ENCODE measurements at regions not wholly inside any gene's neighbourhood (a gene's known extent, or its start where the extent isn't known, plus 50 kb on each side); places are given as distances from the start of the nearest gene placed in this dataset.
A peak's percentile ranks its signal among the peaks of the same experiment; 100 is the strongest.

DNA sequence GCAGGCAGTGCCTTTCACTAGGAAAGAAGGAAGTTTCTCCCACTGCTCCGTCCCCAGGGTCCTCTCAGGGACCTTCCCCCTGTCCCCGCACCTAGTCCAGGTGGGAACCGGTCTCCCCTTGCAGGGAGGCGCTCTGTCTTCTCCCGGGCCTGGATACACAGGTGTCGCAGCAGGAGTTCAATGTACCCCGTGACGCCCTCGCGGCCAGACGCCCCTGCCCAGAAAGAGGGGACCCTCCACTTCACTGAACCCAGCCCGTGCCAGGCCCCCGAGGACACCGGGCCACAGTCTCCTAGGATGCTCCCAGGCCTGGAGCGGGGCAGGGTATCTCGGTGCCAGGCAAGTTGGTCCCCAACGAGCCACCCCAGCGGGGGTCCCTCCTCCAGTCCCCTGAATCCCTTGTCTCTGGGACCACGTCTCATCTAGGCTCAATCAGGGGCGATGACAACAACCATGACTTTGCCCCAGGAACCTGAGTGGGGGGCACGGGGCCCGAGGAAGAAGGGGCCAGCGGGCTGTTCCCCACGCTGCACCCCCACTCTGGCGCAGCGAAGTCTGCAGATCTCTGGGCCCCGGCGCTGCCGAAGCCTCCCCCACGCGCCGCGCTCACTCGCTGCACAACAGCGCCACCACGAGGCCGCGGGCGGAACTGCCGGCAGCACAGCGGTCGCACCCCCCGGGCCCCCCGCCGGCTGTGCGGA lies 103.0 kb downstream of the EDN3 start:
- peak; percentile 45 to 52 for DNase-seq (ENCODE audit: low read depth in 2 of 2, low spot score in 1 of 2)

DNA sequence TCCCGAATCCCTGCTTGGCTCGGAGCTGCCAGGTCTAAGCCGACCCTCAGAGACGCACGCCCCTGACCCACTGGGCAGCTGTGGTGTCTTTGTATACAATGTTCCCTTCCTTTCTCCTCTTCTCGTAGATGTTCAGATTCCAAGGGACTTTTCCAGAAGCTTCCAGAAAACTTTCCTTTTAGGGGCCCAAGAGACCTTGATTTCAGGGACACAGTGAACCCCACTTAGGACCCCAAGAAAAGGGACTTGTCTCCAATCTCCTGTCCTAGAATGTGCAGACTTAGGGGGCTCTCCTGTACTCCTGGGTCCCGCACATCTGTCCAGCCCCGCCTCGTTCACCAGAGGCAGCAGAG lies 103.5 kb downstream of the EDN3 start:
- DNase-seq (ENCODE audit: low read depth in 2 of 2, low spot score in 1 of 2) = no peak

DNA sequence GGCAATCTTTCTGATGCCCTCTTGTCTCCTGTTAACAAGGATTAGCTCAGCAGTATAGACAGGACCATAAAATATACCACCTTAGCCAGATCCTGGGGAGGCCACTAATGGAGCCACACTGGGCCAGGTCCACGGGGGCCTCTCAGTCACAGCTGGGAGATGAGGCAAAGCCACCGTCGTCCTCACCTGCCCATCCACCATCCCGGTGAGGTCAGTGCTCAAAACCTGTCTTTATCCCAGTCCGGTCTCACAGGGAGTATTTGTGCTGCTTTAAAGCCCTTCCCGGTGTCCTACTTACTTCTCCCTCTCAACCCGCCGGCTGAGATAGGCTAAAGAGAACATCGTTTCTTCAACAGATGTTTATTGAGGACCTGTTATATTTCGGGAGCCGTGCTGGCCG lies 104.3 kb downstream of the EDN3 start:
- no peak for DNase-seq (ENCODE audit: low read depth in 2 of 2, low spot score in 1 of 2)

GRCh38 chr20:59405226-59406200 lies 105.1 kb downstream of the EDN3 start:
- no peak for DNase-seq (ENCODE audit: low read depth in 2 of 2, low spot score in 1 of 2)

GRCh38 chr20:59406446-59406845 lies 106.0 kb downstream of the EDN3 start:
- no peak for DNase-seq (ENCODE audit: low read depth in 2 of 2, low spot score in 1 of 2)

- DNase-seq (ENCODE audit: low read depth in 2 of 2, low spot score in 1 of 2) = no peak
These were observed 110.8 kb downstream of the EDN3 start for GRCh38 chr20:59411170-59411569.

DNA sequence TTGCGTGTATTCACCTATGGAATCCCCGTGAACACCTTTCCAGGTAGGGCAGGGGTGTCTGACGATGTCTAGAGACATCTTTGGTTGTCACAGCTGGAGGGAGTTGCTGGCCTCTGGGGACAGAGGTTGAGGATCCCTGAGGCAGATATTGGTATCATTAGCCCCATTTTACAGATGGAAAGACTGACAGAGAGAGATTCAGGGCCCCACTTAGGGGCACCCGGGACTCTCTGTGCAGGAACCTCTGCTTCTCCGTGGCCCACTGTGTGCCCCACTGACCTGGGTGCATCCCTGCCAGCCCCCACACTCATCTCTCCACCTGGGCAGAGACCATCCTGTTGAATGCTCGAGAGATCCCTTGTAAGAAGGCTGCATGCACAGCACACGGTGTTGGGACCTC lies 111.2 kb downstream of the EDN3 start:
- no peak for DNase-seq (ENCODE audit: low read depth in 2 of 2, low spot score in 1 of 2)

- DNase-seq (ENCODE audit: low read depth in 2 of 2, low spot score in 1 of 2) = no peak
These were observed 111.8 kb downstream of the EDN3 start for GRCh38 chr20:59412181-59412580.

DNA sequence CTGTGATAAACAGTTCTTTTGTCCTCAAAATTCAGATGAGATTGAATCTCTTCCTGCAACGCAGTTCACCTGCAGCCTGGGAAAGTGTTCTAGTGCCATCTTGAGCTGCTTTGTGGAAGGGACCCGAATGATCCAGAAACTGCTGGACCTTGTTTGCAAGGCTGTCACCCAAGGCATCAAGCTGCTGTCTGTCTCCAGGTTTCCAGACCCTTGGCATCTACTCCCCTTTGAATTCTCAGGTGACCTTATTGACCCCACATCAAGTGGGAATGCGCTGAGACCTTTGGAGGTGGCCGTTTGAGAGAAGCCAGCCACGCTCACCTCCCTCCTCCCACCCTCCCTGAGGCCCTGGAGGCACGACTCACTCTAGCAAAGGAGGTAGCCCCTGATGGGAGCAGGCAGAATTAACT lies 112.5 kb downstream of the EDN3 start:
- no peak for DNase-seq (ENCODE audit: low read depth in 2 of 2, low spot score in 1 of 2)

GRCh38 chr20:59413326-59413865 lies 113.0 kb downstream of the EDN3 start:
- no peak for DNase-seq (ENCODE audit: low read depth in 2 of 2, low spot score in 1 of 2)

GRCh38 chr20:59414936-59415623 lies 114.7 kb downstream of the EDN3 start:
- DNase-seq (ENCODE audit: low read depth in 2 of 2, low spot score in 1 of 2) = no peak

DNA sequence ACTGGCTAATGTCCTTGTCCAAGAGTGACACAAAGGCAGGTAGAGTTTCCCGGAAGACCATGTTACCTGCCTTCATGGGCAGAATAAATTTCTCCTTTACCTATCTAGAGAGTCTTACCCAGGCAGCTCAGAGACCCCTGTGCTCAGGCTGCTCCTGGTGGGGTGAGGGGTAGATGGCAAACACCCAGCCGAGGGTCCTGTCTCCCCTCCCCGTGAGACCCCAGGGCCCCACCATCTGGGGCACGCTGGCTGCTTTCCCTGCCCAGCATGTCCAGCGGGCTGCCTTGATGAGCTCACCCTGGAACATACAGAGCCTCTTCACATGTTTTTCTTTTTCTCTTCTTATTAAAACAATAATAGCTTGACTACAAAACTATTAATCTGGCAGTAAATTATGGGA lies 116.5 kb downstream of the EDN3 start:
- DNase-seq (ENCODE audit: low read depth in 2 of 2, low spot score in 1 of 2) = no peak

DNA sequence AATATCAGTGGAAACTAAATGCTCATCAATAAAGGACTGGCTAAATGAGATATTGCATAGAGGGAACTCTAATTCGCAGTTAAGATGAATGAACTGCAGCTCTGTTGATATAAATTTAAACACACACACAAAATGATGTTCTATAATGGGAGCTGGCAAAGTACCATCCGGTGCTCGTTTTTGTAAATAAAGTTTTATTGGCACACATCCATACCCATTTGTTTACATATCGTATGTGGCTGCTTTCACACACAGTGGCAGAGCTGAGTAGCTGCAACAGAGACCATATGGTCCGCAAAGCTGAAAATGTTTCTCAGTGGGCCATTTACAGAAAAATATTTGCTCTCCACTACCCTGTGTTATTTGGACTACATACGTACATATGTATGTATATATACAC lies 120.7 kb downstream of the EDN3 start:
- DNase-seq (ENCODE audit: low read depth in 2 of 2, low spot score in 1 of 2) = no peak

- no peak for DNase-seq (ENCODE audit: low read depth in 2 of 2, low spot score in 1 of 2)
These were observed 121.7 kb downstream of the EDN3 start for GRCh38 chr20:59421920-59422637.

GRCh38 chr20:59422872-59423544 lies 122.6 kb downstream of the EDN3 start:
- DNase-seq (ENCODE audit: low read depth in 2 of 2, low spot score in 1 of 2) = no peak

DNA sequence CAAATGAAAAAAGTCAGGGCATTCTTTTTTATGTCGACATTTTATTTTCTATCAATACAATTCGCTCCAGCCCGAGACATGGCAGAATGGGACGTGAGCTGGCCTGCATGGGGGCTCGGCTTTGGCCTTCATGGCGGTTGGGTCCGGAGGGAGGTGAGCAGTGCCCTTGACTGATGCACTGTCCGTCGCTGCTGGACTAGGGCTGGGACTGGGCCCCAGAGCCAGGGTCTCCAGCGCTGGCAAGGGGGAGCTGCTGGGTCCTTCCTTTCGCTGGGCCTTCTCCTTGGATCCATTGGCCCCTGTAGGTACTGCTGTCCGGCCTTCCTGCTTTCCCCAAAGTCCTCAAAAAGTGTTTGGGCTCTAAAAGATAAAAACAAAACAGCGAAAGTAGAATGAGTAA lies 124.6 kb downstream of the EDN3 start:
- DNase-seq (ENCODE audit: low read depth in 2 of 2, low spot score in 1 of 2) = no peak

- DNase-seq (ENCODE audit: low read depth in 2 of 2, low spot score in 1 of 2) = no peak
These were observed 125.2 kb downstream of the EDN3 start for GRCh38 chr20:59425572-59425971.

- no peak for DNase-seq (ENCODE audit: low read depth in 2 of 2, low spot score in 1 of 2)
These were observed 127.6 kb downstream of the EDN3 start for GRCh38 chr20:59428006-59428405.

DNA sequence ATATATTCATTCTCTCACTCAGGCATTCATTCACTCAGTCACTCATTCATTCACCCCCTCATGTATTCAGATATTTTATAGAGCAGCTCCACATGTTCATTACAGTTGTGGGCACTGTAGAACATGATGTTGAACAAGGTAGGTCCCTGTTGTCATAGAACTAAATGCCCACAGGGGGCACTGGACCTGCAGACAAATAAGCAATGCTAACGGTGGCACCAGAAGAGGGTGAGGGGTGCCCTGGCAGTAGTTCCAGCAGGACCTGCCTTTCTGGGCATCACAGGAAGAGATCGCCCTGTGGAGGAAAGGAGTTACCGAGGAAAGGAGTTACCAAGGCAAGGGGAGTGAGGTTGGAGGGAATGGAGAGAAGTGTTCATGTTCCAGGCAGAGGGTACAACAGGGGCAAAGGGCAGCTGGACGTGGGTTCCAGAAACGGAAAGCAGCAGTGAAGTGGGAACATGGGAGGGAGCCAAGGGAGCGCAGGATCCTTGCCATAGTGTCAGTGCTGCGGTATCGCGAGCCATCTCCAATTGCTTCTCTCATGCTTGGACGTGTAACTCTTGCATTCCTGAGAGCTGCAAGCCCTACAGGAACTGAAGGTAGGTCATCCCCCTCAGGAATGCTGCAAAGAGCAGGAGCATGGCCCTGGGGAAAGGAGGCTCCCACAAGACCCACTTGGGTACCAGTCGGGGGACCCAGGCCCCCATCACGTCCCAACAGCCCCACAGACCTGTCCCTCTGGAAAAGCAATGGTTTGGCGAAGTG lies 128.2 kb downstream of the EDN3 start:
- no peak for DNase-seq (ENCODE audit: low read depth in 2 of 2, low spot score in 1 of 2)

- no peak for DNase-seq (ENCODE audit: low read depth in 2 of 2, low spot score in 1 of 2)
These were observed 129.0 kb downstream of the EDN3 start for GRCh38 chr20:59429396-59429795.

Data from stimulated activated CD8-positive, alpha-beta memory T cell treated with anti-CD3 and anti-CD28 coated beads, Interleukin-4, amount 100 ng/mL, for 1 hour (primary cell).